ENCODE measurements at regions not wholly inside any gene's neighbourhood (a gene's known extent, or its start where the extent isn't known, plus 50 kb on each side); places are given as distances from the start of the nearest gene placed in this dataset.

- intact Hi-C loops (cut with micrococcal nuclease): no loop called here
- Mint-ChIP-seq H3K4me3 (no peak overlapping the region), H3K27me3 (ENCODE audit: low read depth) (no peaks in the 10 kb centered on the region), H3K4me1 (ENCODE audit: low read depth) (no peaks in the 10 kb centered on the region), H3K27ac (no peak overlapping the region), H3K9me3 (peaks cover 15% of the 10 kb centered on the region), H3K36me3 (ENCODE audit: low read depth) (no peaks in the 10 kb centered on the region)
- no peak for DNase-seq
- CTCF ChIA-PET: no interaction called here
Measured at GRCh38 chr21:19683492-19683891, 1279.9 kb upstream of the TMPRSS15 start.

DNA sequence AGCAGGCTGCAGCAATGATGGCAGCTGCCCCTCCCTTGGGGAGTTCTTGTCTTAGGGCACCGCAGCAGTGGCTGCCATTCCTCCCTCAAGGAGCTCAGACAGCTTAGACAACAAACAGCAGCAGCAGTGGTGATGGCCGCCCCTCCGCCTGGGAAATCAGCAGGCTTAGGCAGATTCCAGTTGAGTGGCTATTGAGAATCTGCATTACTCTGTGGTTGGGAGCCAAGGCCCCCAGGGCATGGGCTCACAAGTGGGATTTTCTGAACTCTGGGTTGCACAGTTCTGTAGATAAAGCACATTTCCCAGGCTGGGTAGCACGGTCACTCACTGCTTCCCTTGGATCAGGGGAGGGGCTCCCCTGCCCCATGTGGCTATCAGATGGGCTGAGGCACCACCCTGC is 1280.7 kb upstream of the TMPRSS15 start:
- no peak overlapping the region for H3K27ac Mint-ChIP-seq
- H3K9me3 Mint-ChIP-seq: peaks cover 15% of the 10 kb centered on the region
- H3K4me1 Mint-ChIP-seq (ENCODE audit: low read depth): no peaks in the 10 kb centered on the region
- no peak overlapping the region for H3K4me3 Mint-ChIP-seq
- no peaks in the 10 kb centered on the region for H3K36me3 Mint-ChIP-seq (ENCODE audit: low read depth)
- H3K27me3 Mint-ChIP-seq (ENCODE audit: low read depth): no peaks in the 10 kb centered on the region
- no peak for DNase-seq
- intact Hi-C loops (cut with micrococcal nuclease): no loop called here
- CTCF ChIA-PET: no interaction called here

DNA sequence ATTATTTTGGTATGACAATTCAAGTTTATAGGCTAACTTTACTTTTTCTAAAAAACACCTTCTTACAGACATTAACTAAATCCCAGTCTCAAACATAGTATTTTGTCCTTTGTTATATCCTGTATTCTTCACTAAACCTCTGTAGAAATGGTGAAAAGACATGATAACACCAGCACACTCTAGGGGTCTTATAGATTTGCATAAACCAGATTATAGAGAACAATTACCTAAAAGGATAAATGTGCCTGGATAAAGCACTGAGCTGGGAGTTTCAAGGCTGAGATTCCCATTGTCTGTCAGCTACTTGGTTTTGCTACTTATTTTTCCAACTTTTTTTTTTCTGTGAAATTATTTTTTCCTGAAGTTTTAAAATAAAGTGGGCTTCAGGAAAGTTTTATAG is 1288.6 kb upstream of the TMPRSS15 start:
- Mint-ChIP-seq H3K9me3 (peaks cover 2% of the 10 kb centered on the region), H3K4me3 (no peak overlapping the region), H3K27me3 (ENCODE audit: low read depth) (no peaks in the 10 kb centered on the region), H3K36me3 (ENCODE audit: low read depth) (no peaks in the 10 kb centered on the region), H3K4me1 (ENCODE audit: low read depth) (no peaks in the 10 kb centered on the region), H3K27ac (no peak overlapping the region)
- CTCF ChIA-PET: no interaction called here
- intact Hi-C loops (cut with micrococcal nuclease): no loop called here
- DNase-seq: no peak

- Mint-ChIP-seq H3K9me3 (peaks cover 9% of the 10 kb centered on the region), H3K4me1 (ENCODE audit: low read depth) (no peaks in the 10 kb centered on the region), H3K36me3 (ENCODE audit: low read depth) (no peaks in the 10 kb centered on the region), H3K27ac (no peak overlapping the region), H3K4me3 (no peak overlapping the region), H3K27me3 (ENCODE audit: low read depth) (no peaks in the 10 kb centered on the region)
- DNase-seq: no peak
- CTCF ChIA-PET: no interaction called here
- intact Hi-C loops (cut with micrococcal nuclease): no loop called here
Measured at GRCh38 chr21:19695796-19696195, 1292.2 kb upstream of the TMPRSS15 start.

DNA sequence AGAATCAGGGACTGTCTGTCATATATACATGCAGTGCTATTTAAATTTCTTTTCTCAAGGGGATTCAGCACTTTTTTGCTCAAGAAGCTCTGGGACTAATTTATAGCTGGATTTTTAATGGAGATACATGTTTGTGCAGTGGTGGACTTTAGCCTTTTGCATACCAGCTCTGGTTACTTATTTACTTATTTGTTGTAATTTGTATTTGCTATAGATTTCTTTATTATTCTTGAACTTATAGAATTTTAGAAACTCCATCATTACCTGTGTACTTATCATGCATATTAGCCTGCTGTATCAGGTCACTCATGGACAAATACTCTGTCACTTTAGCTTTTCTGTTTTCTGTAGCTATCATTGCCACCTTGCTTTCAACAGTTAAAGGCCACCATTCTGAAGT is 1296.9 kb upstream of the TMPRSS15 start:
- Mint-ChIP-seq H3K27me3 (ENCODE audit: low read depth) (no peaks in the 10 kb centered on the region), H3K27ac (no peak overlapping the region), H3K9me3 (peaks cover 19% of the 10 kb centered on the region), H3K4me3 (no peak overlapping the region), H3K36me3 (ENCODE audit: low read depth) (no peaks in the 10 kb centered on the region), H3K4me1 (ENCODE audit: low read depth) (no peaks in the 10 kb centered on the region)
- intact Hi-C loops (cut with micrococcal nuclease): no loop called here
- DNase-seq: no peak
- CTCF ChIA-PET: interaction anchor here (0.6 kb wide), 1 partner anchor 37 kb away, joined by 3 read pairs; no protein-coding TSS in a partner anchor

DNA sequence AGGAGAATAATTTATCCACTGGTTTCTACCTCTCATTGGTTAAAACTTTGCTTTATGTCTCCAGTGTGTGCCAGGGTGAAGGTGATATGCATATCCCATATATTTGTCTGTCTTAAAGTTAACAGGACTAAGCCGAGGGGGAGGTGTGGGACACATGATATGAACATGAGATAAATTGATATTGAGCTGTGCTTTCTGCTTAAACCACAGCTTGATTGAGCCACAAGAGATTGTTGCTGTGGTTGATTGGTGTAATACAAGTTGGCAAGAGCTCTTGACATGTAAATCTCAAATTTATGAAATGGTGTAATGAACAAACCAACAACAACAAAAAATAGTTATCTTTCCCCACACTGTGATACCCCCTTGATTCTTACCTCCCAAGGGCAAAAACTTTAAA is 1295.5 kb upstream of the NCAM2 start:
- H3K4me1 Mint-ChIP-seq (ENCODE audit: low read depth): no peaks in the 10 kb centered on the region
- CTCF ChIA-PET: no interaction called here
- no peak overlapping the region for H3K4me3 Mint-ChIP-seq
- no peaks in the 10 kb centered on the region for H3K36me3 Mint-ChIP-seq (ENCODE audit: low read depth)
- H3K9me3 Mint-ChIP-seq: peaks cover 20% of the 10 kb centered on the region
- no peaks in the 10 kb centered on the region for H3K27me3 Mint-ChIP-seq (ENCODE audit: low read depth)
- intact Hi-C loops (cut with micrococcal nuclease): no loop called here
- no peak overlapping the region for H3K27ac Mint-ChIP-seq
- no peak for DNase-seq

- peaks cover 20% of the 10 kb centered on the region for H3K9me3 Mint-ChIP-seq
- no peaks in the 10 kb centered on the region for H3K27me3 Mint-ChIP-seq (ENCODE audit: low read depth)
- no peak overlapping the region for H3K27ac Mint-ChIP-seq
- DNase-seq: no peak
- intact Hi-C loops (cut with micrococcal nuclease): no loop called here
- no peaks in the 10 kb centered on the region for H3K4me1 Mint-ChIP-seq (ENCODE audit: low read depth)
- H3K36me3 Mint-ChIP-seq (ENCODE audit: low read depth): no peaks in the 10 kb centered on the region
- CTCF ChIA-PET: no interaction called here
- H3K4me3 Mint-ChIP-seq: no peak overlapping the region
Measured at GRCh38 chr21:19704832-19705231, 1293.4 kb upstream of the NCAM2 start.

DNA sequence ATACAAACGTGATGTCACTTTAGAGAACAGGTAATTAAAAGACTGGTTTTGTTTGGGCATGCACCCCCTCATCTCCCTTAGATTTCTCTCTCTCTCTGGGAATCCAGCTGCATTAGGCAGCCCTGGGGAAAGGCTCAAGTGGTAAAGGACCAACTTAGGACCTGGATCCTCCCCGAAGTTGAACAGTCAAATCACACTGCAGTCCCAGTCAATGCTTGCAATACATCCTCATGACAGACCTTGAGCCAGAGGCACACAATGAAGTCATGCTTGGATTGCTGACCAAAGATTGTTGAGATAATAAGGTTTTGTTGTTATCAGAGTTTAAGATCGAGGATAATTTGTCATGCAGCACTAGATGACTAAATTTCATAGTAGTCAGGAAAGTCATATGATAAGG is 1285.8 kb upstream of the NCAM2 start:
- no peak overlapping the region for H3K4me3 Mint-ChIP-seq
- DNase-seq: no peak
- H3K27me3 Mint-ChIP-seq (ENCODE audit: low read depth): no peaks in the 10 kb centered on the region
- no peaks in the 10 kb centered on the region for H3K4me1 Mint-ChIP-seq (ENCODE audit: low read depth)
- intact Hi-C loops (cut with micrococcal nuclease): no loop called here
- no peaks in the 10 kb centered on the region for H3K36me3 Mint-ChIP-seq (ENCODE audit: low read depth)
- no peak overlapping the region for H3K27ac Mint-ChIP-seq
- peaks cover 13% of the 10 kb centered on the region for H3K9me3 Mint-ChIP-seq
- CTCF ChIA-PET: interaction anchor here (0.7 kb wide), 1 partner anchor 18 kb away, joined by 3 read pairs; no protein-coding TSS in a partner anchor

DNA sequence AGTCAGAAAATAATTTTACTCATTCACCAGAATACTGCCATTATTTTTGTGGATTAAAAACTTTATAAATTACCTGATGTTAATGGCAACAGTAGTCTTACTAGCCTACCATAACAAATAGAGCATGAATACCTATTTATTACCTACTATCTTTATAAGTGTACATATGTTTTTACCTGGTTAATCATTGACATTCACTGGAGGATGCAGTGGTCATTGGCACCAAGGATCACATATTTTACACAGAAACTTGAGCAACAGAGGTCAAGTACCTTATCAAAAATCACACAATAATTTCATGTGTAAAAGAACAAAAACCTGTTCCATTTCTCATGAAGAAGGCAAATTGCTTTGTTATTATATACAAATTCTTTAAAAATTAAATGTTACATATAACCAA is 1284.9 kb upstream of the NCAM2 start:
- Mint-ChIP-seq H3K4me3 (no peak overlapping the region), H3K27ac (no peak overlapping the region), H3K4me1 (ENCODE audit: low read depth) (no peaks in the 10 kb centered on the region), H3K9me3 (peaks cover 13% of the 10 kb centered on the region), H3K36me3 (ENCODE audit: low read depth) (no peaks in the 10 kb centered on the region), H3K27me3 (ENCODE audit: low read depth) (no peaks in the 10 kb centered on the region)
- CTCF ChIA-PET: interaction anchor here (0.7 kb wide), 1 partner anchor 19 kb away, joined by 3 read pairs; no protein-coding TSS in a partner anchor
- intact Hi-C loops (cut with micrococcal nuclease): no loop called here
- DNase-seq: no peak

GRCh38 chr21:19724081-19724480 is 1274.1 kb upstream of the NCAM2 start:
- CTCF ChIA-PET: no interaction called here
- intact Hi-C loops (cut with micrococcal nuclease): no loop called here
- Mint-ChIP-seq H3K4me3 (no peak overlapping the region), H3K27ac (no peak overlapping the region), H3K27me3 (ENCODE audit: low read depth) (no peaks in the 10 kb centered on the region), H3K36me3 (ENCODE audit: low read depth) (no peaks in the 10 kb centered on the region), H3K9me3 (peaks cover 6% of the 10 kb centered on the region), H3K4me1 (ENCODE audit: low read depth) (no peaks in the 10 kb centered on the region)
- no peak for DNase-seq

- DNase-seq: no peak
- H3K4me1 Mint-ChIP-seq (ENCODE audit: low read depth): no peaks in the 10 kb centered on the region
- intact Hi-C loops (cut with micrococcal nuclease): no loop called here
- H3K27ac Mint-ChIP-seq: no peak overlapping the region
- H3K36me3 Mint-ChIP-seq (ENCODE audit: low read depth): no peaks in the 10 kb centered on the region
- H3K9me3 Mint-ChIP-seq: peaks cover 12% of the 10 kb centered on the region
- CTCF ChIA-PET: no interaction called here
- no peak overlapping the region for H3K4me3 Mint-ChIP-seq
- no peaks in the 10 kb centered on the region for H3K27me3 Mint-ChIP-seq (ENCODE audit: low read depth)
Measured at GRCh38 chr21:19731251-19731650, 1267.0 kb upstream of the NCAM2 start.

DNA sequence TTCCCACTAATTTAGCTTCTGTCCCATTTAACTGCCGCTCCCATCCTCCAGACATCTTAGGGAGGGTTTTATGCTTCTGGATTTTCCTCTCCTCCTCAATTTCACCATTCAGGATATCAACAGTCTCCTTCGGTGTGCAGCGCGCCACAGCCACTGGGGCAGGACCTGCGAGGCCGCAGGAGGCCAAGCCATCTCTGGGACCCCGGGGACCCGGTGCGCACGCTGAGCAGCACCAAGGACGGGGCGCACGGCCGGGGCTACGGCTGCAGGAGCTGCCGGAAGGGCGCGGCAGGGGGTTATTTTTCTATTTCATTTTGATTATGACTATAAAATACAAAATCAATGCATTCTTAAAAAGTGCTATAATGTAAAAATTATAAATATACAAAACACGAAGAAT is 1238.4 kb upstream of the NCAM2 start:
- Mint-ChIP-seq H3K27ac (no peak overlapping the region), H3K27me3 (ENCODE audit: low read depth) (no peaks in the 10 kb centered on the region), H3K4me1 (ENCODE audit: low read depth) (no peaks in the 10 kb centered on the region), H3K9me3 (peaks cover 4% of the 10 kb centered on the region), H3K36me3 (ENCODE audit: low read depth) (no peaks in the 10 kb centered on the region), H3K4me3 (no peak overlapping the region)
- CTCF ChIA-PET: no interaction called here
- intact Hi-C loops (cut with micrococcal nuclease): no loop called here
- no peak for DNase-seq

DNA sequence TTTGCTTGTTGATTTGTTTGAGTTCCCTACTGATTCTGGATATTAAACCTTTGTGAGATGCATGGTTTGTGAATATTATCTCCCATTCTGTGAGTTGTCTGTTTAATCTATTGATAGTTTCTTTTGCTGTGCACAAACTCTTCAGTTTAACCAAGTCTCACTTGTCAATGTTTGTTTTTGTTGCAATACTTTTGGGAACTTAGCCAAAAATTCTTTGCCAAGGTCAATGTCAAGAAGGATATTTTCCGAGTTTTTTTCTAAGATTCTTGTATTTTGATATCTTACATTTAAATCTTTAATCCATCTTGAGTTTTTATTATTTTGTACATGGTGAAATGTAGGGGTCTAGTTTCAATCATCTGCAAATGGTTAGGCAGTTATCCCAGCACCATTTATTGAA is 1230.7 kb upstream of the NCAM2 start:
- Mint-ChIP-seq H3K27ac (no peak overlapping the region), H3K4me3 (no peak overlapping the region), H3K9me3 (peaks cover 13% of the 10 kb centered on the region), H3K4me1 (ENCODE audit: low read depth) (no peaks in the 10 kb centered on the region), H3K27me3 (ENCODE audit: low read depth) (no peaks in the 10 kb centered on the region), H3K36me3 (ENCODE audit: low read depth) (no peaks in the 10 kb centered on the region)
- intact Hi-C loops (cut with micrococcal nuclease): no loop called here
- CTCF ChIA-PET: no interaction called here
- no peak for DNase-seq

DNA sequence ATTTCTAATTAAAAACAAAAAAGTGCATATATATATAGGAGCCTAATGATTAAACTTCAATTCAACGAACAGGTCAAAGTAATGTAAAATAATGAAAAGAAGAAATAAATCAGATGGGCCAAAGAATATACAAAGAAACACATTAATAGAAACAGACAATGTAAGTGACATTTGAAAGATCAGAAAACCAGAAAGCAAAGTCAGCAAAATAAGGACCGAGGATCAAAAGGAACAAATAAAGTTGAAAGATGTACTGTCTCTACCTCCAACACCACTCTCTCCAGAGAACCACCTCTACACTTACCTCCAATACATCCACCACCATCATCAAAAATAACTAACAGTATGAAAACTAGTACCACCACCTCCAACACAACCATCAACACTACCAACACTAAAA is 1226.3 kb upstream of the NCAM2 start:
- intact Hi-C loops (cut with micrococcal nuclease): no loop called here
- H3K4me3 Mint-ChIP-seq: no peak overlapping the region
- no peak for DNase-seq
- peaks cover 10% of the 10 kb centered on the region for H3K9me3 Mint-ChIP-seq
- CTCF ChIA-PET: no interaction called here
- no peaks in the 10 kb centered on the region for H3K4me1 Mint-ChIP-seq (ENCODE audit: low read depth)
- H3K27ac Mint-ChIP-seq: no peak overlapping the region
- H3K27me3 Mint-ChIP-seq (ENCODE audit: low read depth): no peaks in the 10 kb centered on the region
- H3K36me3 Mint-ChIP-seq (ENCODE audit: low read depth): no peaks in the 10 kb centered on the region

Measured in activated naive CD4-positive, alpha-beta T cell treated with anti-CD3 and anti-CD28 coated beads for 36 hours (primary cell).